H1 (cell line): ENCODE measurements at regions not wholly inside any gene's neighbourhood (a gene's known extent, or its start where the extent isn't known, plus 50 kb on each side); places are given as distances from the start of the nearest gene placed in this dataset.

Experiments
- CBX8 ChIP-seq: fragments of 300-800, 300-1000 bp; sonication (generic); IDR thresholded peaks from 2 replicates; pipeline ENCODE4 v1.7.1; 2016; ENCODE audit warnings: low read depth, low read length, borderline replicate concordance
- CHD2 ChIP-seq: IDR thresholded peaks from 2 replicates; pipeline ENCODE4 v1.6.1; 2012; ENCODE audit warnings: low read length, improper control_type of control experiment
- EGR1 ChIP-seq: IDR thresholded peaks from 2 replicates; pipeline ENCODE4 v1.6.1; 2011; ENCODE audit warnings: low read depth, low read length, borderline replicate concordance
- JUN ChIP-seq: IDR thresholded peaks from 2 replicates; pipeline ENCODE4 v1.6.1; 2011; ENCODE audit warnings: low read depth, mild to moderate bottlenecking, improper control_type of control experiment, low read length
- RAD21 ChIP-seq, 2 experiments: IDR thresholded peaks in 1 of 2; conservative IDR thresholded peaks in 1 of 2; 2 replicates each; pipeline ENCODE4 v1.6.1; 2011; ENCODE audit warnings: low read depth in 2 of 2, low read length in 2 of 2, improper control_type of control experiment in 1 of 2, inconsistent platforms in 1 of 2, mild to moderate bottlenecking in 1 of 2, moderate library complexity in 1 of 2
- SP4 ChIP-seq: IDR thresholded peaks from 2 replicates; pipeline ENCODE4 v1.6.1; 2012; ENCODE audit warnings: low read length, inconsistent platforms
- TBP ChIP-seq: IDR thresholded peaks from 2 replicates; pipeline ENCODE4 v1.6.1; 2011; ENCODE audit warnings: low read depth, low read length, improper control_type of control experiment
- TCF12 ChIP-seq: IDR thresholded peaks from 2 replicates; pipeline ENCODE4 v1.6.1; 2011; ENCODE audit warnings: low read depth, mild to moderate bottlenecking, low read length
- TF ChIP-seq, protein P1 (sequence below): fragments of 300-600 bp; sonication (generic); IDR thresholded peaks from 2 replicates; pipeline ENCODE4 v1.7.1; 2012; ENCODE audit warnings: low read length, moderate library complexity, mild to moderate bottlenecking, inconsistent platforms; ENCODE audit not compliant: insufficient replicate concordance
- TF ChIP-seq, protein P2 (sequence below): IDR thresholded peaks from 2 replicates; pipeline ENCODE4 v1.6.1; 2012; ENCODE audit warnings: inconsistent platforms

DNA sequence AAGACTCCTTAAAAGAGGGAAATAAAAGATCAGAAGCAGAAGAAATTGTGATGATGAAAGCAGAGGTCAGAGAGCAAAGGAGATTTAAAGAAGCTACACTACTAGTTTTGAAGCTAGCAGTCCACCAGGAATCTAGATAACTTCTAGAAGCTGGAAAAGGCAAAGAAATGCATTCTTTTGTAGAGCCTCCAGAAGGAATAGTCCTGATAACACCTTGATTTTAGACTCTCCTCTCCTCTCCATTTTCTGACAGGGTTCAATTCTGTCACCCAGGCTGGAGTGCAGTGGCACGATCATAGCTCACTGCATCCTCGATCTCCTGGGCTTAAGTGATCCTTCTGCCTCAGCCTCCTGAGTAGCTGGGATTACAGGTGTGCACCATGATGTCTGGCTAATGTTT, 1187.3 kb upstream of the CNTN5 start (continued):
- TF ChIP-seq, protein P1, sequence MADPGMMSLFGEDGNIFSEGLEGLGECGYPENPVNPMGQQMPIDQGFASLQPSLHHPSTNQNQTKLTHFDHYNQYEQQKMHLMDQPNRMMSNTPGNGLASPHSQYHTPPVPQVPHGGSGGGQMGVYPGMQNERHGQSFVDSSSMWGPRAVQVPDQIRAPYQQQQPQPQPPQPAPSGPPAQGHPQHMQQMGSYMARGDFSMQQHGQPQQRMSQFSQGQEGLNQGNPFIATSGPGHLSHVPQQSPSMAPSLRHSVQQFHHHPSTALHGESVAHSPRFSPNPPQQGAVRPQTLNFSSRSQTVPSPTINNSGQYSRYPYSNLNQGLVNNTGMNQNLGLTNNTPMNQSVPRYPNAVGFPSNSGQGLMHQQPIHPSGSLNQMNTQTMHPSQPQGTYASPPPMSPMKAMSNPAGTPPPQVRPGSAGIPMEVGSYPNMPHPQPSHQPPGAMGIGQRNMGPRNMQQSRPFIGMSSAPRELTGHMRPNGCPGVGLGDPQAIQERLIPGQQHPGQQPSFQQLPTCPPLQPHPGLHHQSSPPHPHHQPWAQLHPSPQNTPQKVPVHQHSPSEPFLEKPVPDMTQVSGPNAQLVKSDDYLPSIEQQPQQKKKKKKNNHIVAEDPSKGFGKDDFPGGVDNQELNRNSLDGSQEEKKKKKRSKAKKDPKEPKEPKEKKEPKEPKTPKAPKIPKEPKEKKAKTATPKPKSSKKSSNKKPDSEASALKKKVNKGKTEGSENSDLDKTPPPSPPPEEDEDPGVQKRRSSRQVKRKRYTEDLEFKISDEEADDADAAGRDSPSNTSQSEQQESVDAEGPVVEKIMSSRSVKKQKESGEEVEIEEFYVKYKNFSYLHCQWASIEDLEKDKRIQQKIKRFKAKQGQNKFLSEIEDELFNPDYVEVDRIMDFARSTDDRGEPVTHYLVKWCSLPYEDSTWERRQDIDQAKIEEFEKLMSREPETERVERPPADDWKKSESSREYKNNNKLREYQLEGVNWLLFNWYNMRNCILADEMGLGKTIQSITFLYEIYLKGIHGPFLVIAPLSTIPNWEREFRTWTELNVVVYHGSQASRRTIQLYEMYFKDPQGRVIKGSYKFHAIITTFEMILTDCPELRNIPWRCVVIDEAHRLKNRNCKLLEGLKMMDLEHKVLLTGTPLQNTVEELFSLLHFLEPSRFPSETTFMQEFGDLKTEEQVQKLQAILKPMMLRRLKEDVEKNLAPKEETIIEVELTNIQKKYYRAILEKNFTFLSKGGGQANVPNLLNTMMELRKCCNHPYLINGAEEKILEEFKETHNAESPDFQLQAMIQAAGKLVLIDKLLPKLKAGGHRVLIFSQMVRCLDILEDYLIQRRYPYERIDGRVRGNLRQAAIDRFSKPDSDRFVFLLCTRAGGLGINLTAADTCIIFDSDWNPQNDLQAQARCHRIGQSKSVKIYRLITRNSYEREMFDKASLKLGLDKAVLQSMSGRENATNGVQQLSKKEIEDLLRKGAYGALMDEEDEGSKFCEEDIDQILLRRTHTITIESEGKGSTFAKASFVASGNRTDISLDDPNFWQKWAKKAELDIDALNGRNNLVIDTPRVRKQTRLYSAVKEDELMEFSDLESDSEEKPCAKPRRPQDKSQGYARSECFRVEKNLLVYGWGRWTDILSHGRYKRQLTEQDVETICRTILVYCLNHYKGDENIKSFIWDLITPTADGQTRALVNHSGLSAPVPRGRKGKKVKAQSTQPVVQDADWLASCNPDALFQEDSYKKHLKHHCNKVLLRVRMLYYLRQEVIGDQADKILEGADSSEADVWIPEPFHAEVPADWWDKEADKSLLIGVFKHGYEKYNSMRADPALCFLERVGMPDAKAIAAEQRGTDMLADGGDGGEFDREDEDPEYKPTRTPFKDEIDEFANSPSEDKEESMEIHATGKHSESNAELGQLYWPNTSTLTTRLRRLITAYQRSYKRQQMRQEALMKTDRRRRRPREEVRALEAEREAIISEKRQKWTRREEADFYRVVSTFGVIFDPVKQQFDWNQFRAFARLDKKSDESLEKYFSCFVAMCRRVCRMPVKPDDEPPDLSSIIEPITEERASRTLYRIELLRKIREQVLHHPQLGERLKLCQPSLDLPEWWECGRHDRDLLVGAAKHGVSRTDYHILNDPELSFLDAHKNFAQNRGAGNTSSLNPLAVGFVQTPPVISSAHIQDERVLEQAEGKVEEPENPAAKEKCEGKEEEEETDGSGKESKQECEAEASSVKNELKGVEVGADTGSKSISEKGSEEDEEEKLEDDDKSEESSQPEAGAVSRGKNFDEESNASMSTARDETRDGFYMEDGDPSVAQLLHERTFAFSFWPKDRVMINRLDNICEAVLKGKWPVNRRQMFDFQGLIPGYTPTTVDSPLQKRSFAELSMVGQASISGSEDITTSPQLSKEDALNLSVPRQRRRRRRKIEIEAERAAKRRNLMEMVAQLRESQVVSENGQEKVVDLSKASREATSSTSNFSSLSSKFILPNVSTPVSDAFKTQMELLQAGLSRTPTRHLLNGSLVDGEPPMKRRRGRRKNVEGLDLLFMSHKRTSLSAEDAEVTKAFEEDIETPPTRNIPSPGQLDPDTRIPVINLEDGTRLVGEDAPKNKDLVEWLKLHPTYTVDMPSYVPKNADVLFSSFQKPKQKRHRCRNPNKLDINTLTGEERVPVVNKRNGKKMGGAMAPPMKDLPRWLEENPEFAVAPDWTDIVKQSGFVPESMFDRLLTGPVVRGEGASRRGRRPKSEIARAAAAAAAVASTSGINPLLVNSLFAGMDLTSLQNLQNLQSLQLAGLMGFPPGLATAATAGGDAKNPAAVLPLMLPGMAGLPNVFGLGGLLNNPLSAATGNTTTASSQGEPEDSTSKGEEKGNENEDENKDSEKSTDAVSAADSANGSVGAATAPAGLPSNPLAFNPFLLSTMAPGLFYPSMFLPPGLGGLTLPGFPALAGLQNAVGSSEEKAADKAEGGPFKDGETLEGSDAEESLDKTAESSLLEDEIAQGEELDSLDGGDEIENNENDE = no peak
- TF ChIP-seq RAD21 (IDR thresholded peaks at IDR 0.05 in 1 of 2, conservative IDR thresholded peaks at IDR 0.05 in 1 of 2; ENCODE audit: low read depth in 2 of 2, low read length in 2 of 2) (no peak), SP4 (no peak), TCF12 (no peak), JUN (no peak), CHD2 (no peak), EGR1 (no peak), CBX8 (no peak), TBP (no peak)
- TF ChIP-seq, protein P2, sequence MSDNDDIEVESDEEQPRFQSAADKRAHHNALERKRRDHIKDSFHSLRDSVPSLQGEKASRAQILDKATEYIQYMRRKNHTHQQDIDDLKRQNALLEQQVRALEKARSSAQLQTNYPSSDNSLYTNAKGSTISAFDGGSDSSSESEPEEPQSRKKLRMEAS = no peak
